ENCODE measurements at regions not wholly inside any gene's neighbourhood (a gene's known extent, or its start where the extent isn't known, plus 50 kb on each side); places are given as distances from the start of the nearest gene placed in this dataset.
"Not testable (repeated sequence)": the region's sequence is repeated elsewhere in the genome, so short reads cannot be mapped to it uniquely, and the experiment has no call there.

GRCh38 chr6:82795940-82796339 is 269.7 kb downstream of the UBE3D start:
- DNase-seq = no peak
- Histone ChIP-seq H3K36me3 (ENCODE audit: low read depth, missing control alignments) (no peaks in the 10 kb centered on the region), H3K9me3 (no peaks in the 10 kb centered on the region), H3K27me3 (no peaks in the 10 kb centered on the region), H3K4me1 (no peaks in the 10 kb centered on the region), H3K27ac (no peak overlapping the region), H3K4me3 (no peak overlapping the region)
- intact Hi-C loops (cut with DNase I; ENCODE audit: low total_unique reads) = no loop called here
- TF ChIP-seq POLR2A (IDR thresholded peaks at IDR 0.05) (no peak), CTCF (IDR thresholded peaks at IDR 0.05) (no peak)
- WGBS, 2 donors = 73 to 76% methylated on average over 1 of the region's 1 CpG

GRCh38 chr6:82801083-82801482 is 264.6 kb downstream of the UBE3D start:
- Histone ChIP-seq H3K4me1 (no peaks in the 10 kb centered on the region), H3K4me3 (no peak overlapping the region), H3K36me3 (ENCODE audit: low read depth, missing control alignments) (no peaks in the 10 kb centered on the region), H3K27me3 (no peaks in the 10 kb centered on the region), H3K27ac (no peak overlapping the region), H3K9me3 (no peaks in the 10 kb centered on the region)
- DNase-seq = no peak
- TF ChIP-seq POLR2A (IDR thresholded peaks at IDR 0.05) (no peak), CTCF (IDR thresholded peaks at IDR 0.05) (no peak)
- intact Hi-C loops (cut with DNase I; ENCODE audit: low total_unique reads) = no loop called here
- 93 to 95% methylated on average over 2 of the region's 2 CpGs for WGBS, 2 donors

- H3K36me3 ChIP-seq (ENCODE audit: low read depth, missing control alignments); H3K27me3 ChIP-seq; H3K9me3 ChIP-seq; H3K27ac ChIP-seq; DNase-seq; H3K4me1 ChIP-seq; intact Hi-C loops (cut with DNase I; ENCODE audit: low total_unique reads); H3K4me3 ChIP-seq: not testable (repeated sequence)
Measured at GRCh38 chr6:82816243-82816642, 249.4 kb downstream of the UBE3D start.

- intact Hi-C loops (cut with DNase I; ENCODE audit: low total_unique reads) = no loop called here
- DNase-seq = no peak
- no peak for TF ChIP-seq CTCF (IDR thresholded peaks at IDR 0.05)
- no peak for TF ChIP-seq POLR2A (IDR thresholded peaks at IDR 0.05)
Measured at GRCh38 chr6:82818727-82819126, 246.9 kb downstream of the UBE3D start.

GRCh38 chr6:82823361-82823760 is 242.3 kb downstream of the UBE3D start:
- no peak overlapping the region for H3K27ac ChIP-seq
- H3K9me3 ChIP-seq = no peaks in the 10 kb centered on the region
- no peaks in the 10 kb centered on the region for H3K4me1 ChIP-seq
- intact Hi-C loops (cut with DNase I; ENCODE audit: low total_unique reads) = no loop called here
- H3K27me3 ChIP-seq = no peaks in the 10 kb centered on the region
- no peak for DNase-seq
- no peak overlapping the region for H3K4me3 ChIP-seq
- TF ChIP-seq POLR2A (IDR thresholded peaks at IDR 0.05) = no peak
- TF ChIP-seq CTCF (IDR thresholded peaks at IDR 0.05) = no peak
- no peaks in the 10 kb centered on the region for H3K36me3 ChIP-seq (ENCODE audit: low read depth, missing control alignments)

More at GRCh38 chr6:82818727-82819126, 246.9 kb downstream of the UBE3D start:
- 76 to 80% methylated on average over 3 of the region's 3 CpGs for WGBS, 2 donors
- Histone ChIP-seq H3K36me3 (ENCODE audit: low read depth, missing control alignments) (no peaks in the 10 kb centered on the region), H3K27me3 (no peaks in the 10 kb centered on the region), H3K27ac (no peak overlapping the region), H3K4me3 (no peak overlapping the region), H3K4me1 (no peaks in the 10 kb centered on the region), H3K9me3 (no peaks in the 10 kb centered on the region)
